Vagina (tissue), 2 donors: ENCODE measurements at regions not wholly inside any gene's neighbourhood (a gene's known extent, or its start where the extent isn't known, plus 50 kb on each side); places are given as distances from the start of the nearest gene placed in this dataset.

Experiments used
- POLR2A ChIP-seq, 2 donors: fragments of 450-650 bp; IDR thresholded peaks; one replicate each; pipeline ENCODE4 v1.6.1; 2017; ENCODE audit warnings: antibody characterized with exemption in 2 of 2, mild to moderate bottlenecking in 2 of 2, moderate library complexity in 2 of 2
- POLR2AphosphoS5 ChIP-seq, 2 donors: sonication (generic); formaldehyde crosslinking; IDR thresholded peaks; one replicate each; pipeline ENCODE4 v1.9.0; 2017; ENCODE audit warnings: antibody characterized with exemption in 2 of 2, mild to moderate bottlenecking in 2 of 2, low read depth in 1 of 2; ENCODE audit not compliant: insufficient read depth in 1 of 2
- TF ChIP-seq, protein P1 (sequence below), 3 experiments: fragments of 450-650 bp in 2 of 3; fragments of 200-600 bp in 1 of 3; sonication (generic) in 1 of 3; IDR thresholded peaks; one replicate each; pipeline ENCODE4 v1.5.1; 2017 to 2019; ENCODE audit warnings: antibody characterized with exemption in 3 of 3, mild to moderate bottlenecking in 2 of 3, moderate library complexity in 2 of 3

DNA sequence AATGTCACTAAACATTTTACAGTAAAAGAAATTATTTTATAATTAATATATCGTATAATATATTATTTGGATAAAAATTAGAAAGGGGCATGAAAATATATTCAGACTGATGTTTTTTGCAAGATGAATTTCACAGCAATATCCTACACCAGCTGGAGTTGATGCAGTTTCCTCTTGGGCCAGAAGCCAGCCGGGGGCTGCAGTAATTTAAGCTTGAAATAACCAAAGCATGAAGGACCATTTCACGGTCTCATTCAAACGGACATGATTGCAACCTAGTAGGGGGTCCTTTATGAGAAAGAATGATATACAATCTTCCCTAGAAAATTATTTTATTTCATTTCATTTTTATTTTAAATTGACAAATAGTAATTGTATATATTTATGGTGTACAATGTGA is 797.2 kb upstream of the PCDH9 start:
- TF ChIP-seq, protein P1, sequence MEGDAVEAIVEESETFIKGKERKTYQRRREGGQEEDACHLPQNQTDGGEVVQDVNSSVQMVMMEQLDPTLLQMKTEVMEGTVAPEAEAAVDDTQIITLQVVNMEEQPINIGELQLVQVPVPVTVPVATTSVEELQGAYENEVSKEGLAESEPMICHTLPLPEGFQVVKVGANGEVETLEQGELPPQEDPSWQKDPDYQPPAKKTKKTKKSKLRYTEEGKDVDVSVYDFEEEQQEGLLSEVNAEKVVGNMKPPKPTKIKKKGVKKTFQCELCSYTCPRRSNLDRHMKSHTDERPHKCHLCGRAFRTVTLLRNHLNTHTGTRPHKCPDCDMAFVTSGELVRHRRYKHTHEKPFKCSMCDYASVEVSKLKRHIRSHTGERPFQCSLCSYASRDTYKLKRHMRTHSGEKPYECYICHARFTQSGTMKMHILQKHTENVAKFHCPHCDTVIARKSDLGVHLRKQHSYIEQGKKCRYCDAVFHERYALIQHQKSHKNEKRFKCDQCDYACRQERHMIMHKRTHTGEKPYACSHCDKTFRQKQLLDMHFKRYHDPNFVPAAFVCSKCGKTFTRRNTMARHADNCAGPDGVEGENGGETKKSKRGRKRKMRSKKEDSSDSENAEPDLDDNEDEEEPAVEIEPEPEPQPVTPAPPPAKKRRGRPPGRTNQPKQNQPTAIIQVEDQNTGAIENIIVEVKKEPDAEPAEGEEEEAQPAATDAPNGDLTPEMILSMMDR (IDR thresholded peaks at IDR 0.05), result no peak
- TF ChIP-seq POLR2AphosphoS5 (IDR thresholded peaks at IDR 0.05; ENCODE audit: insufficient read depth in 1 of 2, low read depth in 1 of 2), result no peak
- TF ChIP-seq POLR2A (IDR thresholded peaks at IDR 0.05), result no peak
